Esophagus squamous epithelium (tissue), 4 donors: ENCODE measurements at regions not wholly inside any gene's neighbourhood (a gene's known extent, or its start where the extent isn't known, plus 50 kb on each side); places are given as distances from the start of the nearest gene placed in this dataset.

Source experiments
- POLR2A ChIP-seq, 4 donors: fragments of 450-650 bp; IDR thresholded peaks; one replicate each; pipeline ENCODE4 v1.6.1; 2017; ENCODE audit warnings: antibody characterized with exemption in 4 of 4, mild to moderate bottlenecking in 4 of 4, moderate library complexity in 3 of 4
- TF ChIP-seq, protein P1 (sequence below), 6 experiments: fragments of 450-650 bp in 4 of 6; fragments of 200-600 bp in 2 of 6; sonication (generic) in 2 of 6; IDR thresholded peaks; one replicate each; pipeline ENCODE4 v1.5.1; 2016 to 2019; ENCODE audit warnings: antibody characterized with exemption in 6 of 6, mild to moderate bottlenecking in 4 of 6, moderate library complexity in 4 of 6

DNA sequence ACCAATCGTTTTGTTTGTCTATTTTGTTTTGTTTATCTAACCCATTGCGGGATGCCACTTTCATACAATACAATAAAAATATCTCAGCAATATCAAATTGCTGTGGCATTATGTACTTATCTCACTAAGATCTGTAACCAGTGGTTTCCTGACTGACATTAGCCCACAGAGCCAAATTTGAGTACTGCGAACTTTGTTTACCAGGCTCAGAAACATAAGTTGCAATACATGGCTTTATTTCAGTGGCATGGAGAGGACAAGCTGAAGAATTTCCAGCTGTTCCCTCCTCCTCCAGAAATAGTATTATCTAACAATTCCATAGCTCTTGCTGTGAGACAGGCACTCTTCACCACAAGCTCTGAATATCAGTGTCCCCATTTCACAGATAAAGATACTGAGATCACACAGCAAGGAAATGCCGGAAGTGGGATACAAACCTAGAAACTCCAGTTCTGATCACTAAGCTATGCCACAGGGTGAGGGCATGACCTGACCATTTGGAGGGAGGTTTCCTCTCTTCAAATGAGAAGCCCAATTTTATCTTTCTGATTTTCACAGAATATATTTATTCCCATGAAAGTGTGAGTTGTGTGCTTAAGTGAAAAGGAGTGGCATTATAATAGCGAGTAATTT, 469.9 kb upstream of the CBLB start:
- TF ChIP-seq, protein P1, sequence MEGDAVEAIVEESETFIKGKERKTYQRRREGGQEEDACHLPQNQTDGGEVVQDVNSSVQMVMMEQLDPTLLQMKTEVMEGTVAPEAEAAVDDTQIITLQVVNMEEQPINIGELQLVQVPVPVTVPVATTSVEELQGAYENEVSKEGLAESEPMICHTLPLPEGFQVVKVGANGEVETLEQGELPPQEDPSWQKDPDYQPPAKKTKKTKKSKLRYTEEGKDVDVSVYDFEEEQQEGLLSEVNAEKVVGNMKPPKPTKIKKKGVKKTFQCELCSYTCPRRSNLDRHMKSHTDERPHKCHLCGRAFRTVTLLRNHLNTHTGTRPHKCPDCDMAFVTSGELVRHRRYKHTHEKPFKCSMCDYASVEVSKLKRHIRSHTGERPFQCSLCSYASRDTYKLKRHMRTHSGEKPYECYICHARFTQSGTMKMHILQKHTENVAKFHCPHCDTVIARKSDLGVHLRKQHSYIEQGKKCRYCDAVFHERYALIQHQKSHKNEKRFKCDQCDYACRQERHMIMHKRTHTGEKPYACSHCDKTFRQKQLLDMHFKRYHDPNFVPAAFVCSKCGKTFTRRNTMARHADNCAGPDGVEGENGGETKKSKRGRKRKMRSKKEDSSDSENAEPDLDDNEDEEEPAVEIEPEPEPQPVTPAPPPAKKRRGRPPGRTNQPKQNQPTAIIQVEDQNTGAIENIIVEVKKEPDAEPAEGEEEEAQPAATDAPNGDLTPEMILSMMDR (IDR thresholded peaks at IDR 0.05) = no peak
- TF ChIP-seq POLR2A (IDR thresholded peaks at IDR 0.05) = no peak
